Breast epithelium (tissue), 3 donors: ENCODE measurements at regions not wholly inside any gene's neighbourhood (a gene's known extent, or its start where the extent isn't known, plus 50 kb on each side); places are given as distances from the start of the nearest gene placed in this dataset.

Experiments
- CTCF ChIP-seq, 3 donors: fragments of 450-650 bp; IDR thresholded peaks; one replicate each; pipeline ENCODE4 v1.5.1; 2016 to 2017; ENCODE audit warnings: antibody characterized with exemption in 3 of 3, mild to moderate bottlenecking in 3 of 3, moderate library complexity in 3 of 3
- POLR2A ChIP-seq: fragments of 450-650 bp; IDR thresholded peaks from one replicate; pipeline ENCODE4 v1.6.1; 2016; ENCODE audit warnings: antibody characterized with exemption, mild to moderate bottlenecking, moderate library complexity
- POLR2AphosphoS5 ChIP-seq, 3 donors: sonication (generic); formaldehyde crosslinking; IDR thresholded peaks; one replicate each; pipeline ENCODE4 v1.6.1; 2017; ENCODE audit warnings: antibody characterized with exemption in 3 of 3

GRCh38 chr2:41771710-41772109 is 276.1 kb upstream of the PKDCC start:
- TF ChIP-seq POLR2AphosphoS5 (IDR thresholded peaks at IDR 0.05) = no peak
- TF ChIP-seq CTCF (IDR thresholded peaks at IDR 0.05) = no peak
- no peak for TF ChIP-seq POLR2A
